GM18868 (cell line): ENCODE measurements at regions not wholly inside any gene's neighbourhood (a gene's known extent, or its start where the extent isn't known, plus 50 kb on each side); places are given as distances from the start of the nearest gene placed in this dataset.

Experiments
- ATAC-seq: cut with Tn5 transposase; IDR thresholded peaks from one replicate; pipeline ENCODE4 v1.9.1; 2021; ENCODE audit warnings: mild to moderate bottlenecking, moderate library complexity; ENCODE audit not compliant: unreplicated experiment

- no peak for ATAC-seq
Measured at GRCh38 chr2:117502121-117502520, 312.4 kb upstream of the DDX18 start.

GRCh38 chr2:117512307-117512706, 302.2 kb upstream of the DDX18 start:
- ATAC-seq = no peak

- ATAC-seq = no peak
Measured at GRCh38 chr2:117514371-117514770, 300.1 kb upstream of the DDX18 start.

DNA sequence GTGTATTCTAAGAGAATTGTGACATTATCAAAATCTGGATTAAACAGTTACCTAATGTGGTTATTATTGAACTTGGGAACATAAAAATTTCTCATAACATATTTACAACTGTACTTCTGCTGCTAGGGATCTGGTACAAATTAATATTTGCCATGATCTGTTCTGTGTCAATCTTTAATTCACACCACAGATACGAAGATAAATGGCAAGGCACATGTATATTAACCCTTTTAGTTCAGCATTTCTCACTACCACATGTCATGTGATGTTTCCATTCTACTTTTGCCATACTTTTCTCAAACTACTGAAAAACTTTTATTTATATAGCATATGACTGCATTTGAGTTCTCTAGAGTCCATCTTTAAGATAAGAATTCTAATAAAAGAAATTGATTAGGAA, 295.3 kb upstream of the DDX18 start:
- ATAC-seq = no peak

DNA sequence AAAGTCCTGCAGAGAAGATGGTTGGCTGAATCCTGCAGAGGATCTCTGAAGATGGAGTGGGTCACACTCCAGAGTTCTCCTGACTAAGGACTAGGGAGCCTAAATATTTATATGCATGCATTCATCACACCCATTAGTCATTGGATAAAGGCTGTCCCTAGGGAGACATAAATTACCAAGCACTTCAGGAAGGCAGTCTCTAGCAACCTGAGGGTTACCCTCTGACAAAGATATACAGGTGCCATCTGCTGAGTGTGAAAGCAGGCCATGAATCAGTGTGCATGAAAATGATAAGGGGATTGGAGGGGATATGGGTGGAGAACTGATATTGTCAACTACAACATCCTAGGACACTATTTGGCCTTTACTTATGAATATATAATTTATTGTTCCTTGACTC, 294.8 kb upstream of the DDX18 start:
- ATAC-seq = no peak

- no peak for ATAC-seq
Measured at GRCh38 chr2:117523267-117523666, 291.2 kb upstream of the DDX18 start.

- no peak for ATAC-seq
Measured at GRCh38 chr2:117523711-117524238, 290.7 kb upstream of the DDX18 start.

GRCh38 chr2:117536139-117536538, 278.4 kb upstream of the DDX18 start:
- ATAC-seq = peak; percentile 51

DNA sequence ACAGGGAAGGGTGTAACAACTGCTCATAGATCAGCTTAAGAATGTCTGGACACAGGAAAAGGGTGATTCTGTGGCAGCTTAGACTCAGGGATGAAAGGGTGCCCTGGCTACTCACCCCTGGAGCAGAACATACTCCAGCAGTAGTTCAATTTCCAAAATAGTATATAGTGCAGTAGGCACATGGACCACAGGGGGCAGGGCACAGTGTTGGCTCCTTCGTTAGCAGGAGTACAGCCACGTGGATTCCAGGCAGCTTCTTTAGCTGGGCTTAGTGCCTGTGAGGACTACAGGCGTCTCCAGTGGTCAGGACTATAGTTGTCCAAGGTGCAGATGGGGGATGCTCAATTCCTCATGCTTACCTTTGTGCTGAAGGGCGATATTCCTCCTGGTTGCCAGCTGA, 277.5 kb upstream of the DDX18 start:
- ATAC-seq = no peak

DNA sequence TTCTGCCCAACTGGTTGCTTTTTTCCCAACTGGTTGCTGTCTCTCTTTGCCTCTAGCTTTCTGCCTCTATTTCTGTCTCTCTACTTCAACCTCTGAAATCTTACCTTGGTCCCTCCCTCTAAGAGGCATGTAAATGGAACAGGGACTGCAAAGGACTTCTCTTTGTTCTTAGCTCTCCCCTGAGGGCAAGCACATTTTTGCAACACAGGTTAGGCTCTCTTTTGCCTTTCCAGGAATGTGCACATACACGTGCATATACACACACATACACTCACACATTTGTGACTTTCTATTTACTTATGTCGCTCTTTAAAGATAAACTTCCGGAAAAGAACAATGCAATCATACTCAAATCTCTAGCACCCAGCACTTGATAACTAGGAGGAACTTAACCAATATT, 262.6 kb upstream of the DDX18 start:
- no peak for ATAC-seq

DNA sequence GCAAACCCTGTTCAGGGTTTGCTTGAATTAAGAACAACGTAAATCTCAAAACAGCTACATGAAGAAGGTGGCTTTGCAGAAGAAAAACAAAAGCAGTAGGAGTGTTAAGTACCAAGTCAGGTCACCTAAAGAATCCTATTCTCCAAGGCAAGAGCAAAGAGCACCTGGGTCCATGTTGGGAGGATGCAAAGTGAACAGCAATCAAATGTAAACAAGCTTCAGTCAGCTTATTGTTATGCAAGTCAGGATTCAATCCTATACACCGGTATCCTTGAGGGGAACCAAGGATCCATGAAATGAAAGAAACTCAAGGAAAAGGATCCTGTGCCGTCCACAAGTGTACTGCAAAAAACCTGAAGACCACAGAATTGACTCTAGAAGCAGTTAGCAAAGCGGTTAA, 261.0 kb upstream of the DDX18 start:
- no peak for ATAC-seq

DNA sequence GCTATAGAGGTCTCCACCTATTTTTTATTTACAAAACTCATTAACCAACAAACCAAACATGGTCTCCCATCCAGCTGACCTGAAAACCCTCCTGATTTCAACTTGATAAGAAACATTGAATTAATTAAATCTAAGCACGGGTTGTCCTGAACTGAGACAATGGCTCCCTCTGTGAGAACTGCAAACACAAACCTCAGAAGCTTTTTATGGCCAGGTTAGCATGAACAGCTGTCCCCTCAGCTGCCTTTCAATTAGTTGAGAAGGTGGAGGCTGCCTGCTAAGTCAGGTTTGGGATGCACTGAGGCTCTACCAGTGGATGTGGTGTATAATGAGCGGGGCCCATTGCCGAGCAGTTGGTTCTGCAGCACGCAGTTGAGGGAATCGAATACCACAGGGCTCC, 258.5 kb upstream of the DDX18 start:
- no peak for ATAC-seq

DNA sequence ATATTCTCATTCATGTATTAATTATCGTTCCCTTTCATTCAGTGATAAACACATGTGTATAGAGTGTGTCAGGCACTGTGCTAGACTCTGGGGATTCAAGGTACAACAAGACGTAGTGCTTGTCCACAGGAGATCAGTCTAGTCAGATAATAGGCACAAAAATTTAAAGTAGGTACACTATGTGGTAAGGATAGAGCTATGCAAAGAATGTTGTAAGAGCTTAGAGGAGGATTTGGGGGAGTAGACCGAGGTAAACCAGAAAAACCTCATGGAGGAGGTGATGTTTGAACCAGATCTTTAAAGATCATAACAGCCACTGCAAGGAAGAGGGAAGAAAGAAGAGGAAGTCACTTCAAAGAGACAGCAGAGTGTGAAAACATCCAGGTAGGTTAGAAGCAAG, 256.9 kb upstream of the DDX18 start:
- ATAC-seq = no peak

- no peak for ATAC-seq
Measured at GRCh38 chr2:117562654-117563053, 251.8 kb upstream of the DDX18 start.

GRCh38 chr2:117571590-117572349, 242.7 kb upstream of the DDX18 start:
- ATAC-seq = no peak

DNA sequence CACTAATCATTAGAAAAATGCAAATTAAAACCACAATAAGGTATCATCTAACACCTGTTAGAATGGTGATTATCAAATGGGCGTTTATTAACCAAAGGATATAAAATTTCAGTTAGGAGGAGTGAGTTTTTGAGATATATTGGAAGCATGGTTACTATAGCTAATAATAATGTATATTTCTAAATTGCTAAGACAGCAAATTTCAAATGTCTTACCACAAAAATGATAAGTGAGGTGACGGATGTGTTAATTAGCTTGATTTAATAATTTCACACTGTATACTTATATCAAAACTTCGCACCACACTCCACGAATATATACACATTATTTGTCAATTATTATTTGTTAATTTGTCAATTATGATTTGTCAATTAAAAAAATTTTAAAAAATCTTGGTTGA, 227.2 kb upstream of the DDX18 start:
- no peak for ATAC-seq

GRCh38 chr2:117603060-117603459, 211.4 kb upstream of the DDX18 start:
- no peak for ATAC-seq

- no peak for ATAC-seq
Measured at GRCh38 chr2:117603567-117603966, 210.9 kb upstream of the DDX18 start.

DNA sequence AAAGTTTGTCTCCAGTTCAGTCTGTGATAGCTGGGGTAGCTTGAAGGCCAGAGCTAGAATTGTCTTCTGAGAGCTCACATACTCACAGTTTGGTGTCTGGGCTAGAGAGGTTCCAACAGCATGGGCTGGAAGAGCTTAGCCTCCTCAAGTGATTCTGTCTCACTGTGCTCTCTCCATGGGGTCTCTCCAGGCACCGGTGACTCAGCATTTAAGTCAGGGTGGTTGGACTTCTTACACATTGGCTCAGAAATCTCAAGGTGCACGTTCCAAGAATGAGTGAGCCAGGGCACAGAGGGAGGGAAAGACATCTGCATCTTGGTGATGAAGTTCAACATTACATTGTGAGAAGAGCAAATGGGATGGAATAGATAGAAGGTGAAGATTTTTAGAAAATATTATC, 207.3 kb upstream of the DDX18 start:
- no peak for ATAC-seq

DNA sequence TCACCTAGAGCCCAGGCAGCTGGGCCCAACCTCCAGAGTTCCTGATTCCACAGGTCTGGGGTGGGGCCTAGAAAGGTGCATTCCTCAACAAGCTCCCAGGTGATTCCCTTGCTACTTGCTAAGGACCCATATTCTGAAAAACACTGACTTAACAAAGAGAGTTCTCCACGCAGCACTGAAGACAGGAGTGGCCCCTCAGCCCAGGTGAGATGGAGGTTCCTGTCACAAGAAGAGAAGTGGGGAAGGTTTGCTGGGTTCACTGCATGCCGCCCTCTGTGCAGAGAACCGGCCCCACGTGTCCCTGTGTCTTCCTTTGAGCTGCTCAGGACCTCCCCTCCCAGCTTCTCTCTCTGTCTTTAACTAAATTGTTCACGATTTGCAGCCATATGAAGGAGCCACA, 201.4 kb upstream of the DDX18 start:
- ATAC-seq = no peak

DNA sequence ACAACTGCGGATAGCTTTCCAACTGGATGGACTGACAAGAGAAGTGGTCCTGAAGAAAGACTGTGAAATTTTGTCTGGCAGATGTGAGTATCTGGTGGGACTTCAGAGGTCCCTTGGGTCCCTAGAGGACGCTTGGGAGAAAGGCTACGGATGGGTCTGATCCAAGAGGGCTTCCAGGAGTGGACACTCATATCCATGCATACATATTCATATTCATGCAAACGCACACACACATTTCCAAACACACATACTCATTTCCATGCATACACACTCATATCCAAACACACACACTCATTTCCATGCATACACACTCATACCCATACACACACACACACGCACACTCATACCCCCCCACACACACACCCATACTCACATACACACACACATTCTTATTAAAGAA, 200.2 kb upstream of the DDX18 start:
- ATAC-seq = no peak

DNA sequence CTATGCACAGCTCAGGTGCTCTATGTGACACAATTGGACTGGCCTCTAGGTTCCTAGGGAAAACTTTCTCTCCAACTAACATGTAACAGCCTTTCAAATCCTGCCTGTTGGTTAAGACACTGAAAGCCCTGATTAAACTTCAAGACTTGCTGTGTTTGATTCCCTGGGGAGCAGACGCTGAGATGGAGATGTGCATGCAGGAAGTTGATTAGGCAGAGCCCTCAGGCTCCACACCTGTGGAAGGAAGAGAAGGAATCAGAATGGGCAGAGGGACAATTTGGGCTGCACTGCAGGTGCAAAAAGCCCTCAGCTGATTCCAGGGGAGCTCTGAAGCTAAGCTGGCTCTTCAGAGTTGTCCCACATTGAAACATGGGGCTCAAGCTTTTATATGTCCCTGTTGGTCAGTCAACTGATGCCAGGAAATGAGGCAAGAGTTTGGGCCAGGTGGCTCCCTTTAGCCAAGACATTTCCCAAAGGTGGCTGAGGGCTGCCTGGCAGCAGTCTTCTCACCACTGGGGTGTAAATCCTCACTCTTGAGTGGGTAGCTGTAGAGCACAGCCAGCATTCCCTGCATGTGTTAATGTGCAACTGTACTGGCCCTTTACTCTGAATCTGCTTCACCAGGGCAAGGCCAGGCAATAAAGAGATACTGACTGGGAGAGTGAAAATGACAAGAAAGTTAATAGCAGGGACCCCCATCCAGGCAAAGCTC, 199.5 kb upstream of the DDX18 start:
- no peak for ATAC-seq
